NCI-H1105 (cell line): ENCODE measurements at regions not wholly inside any gene's neighbourhood (a gene's known extent, or its start where the extent isn't known, plus 50 kb on each side); places are given as distances from the start of the nearest gene placed in this dataset.
"Not testable (repeated sequence)": the region's sequence is repeated elsewhere in the genome, so short reads cannot be mapped to it uniquely, and the experiment has no call there.

ENCODE experiments used
- DNase-seq: peaks from one replicate; lab custom pipeline; 2025; lab: John Stamatoyannopoulos, UW

DNA sequence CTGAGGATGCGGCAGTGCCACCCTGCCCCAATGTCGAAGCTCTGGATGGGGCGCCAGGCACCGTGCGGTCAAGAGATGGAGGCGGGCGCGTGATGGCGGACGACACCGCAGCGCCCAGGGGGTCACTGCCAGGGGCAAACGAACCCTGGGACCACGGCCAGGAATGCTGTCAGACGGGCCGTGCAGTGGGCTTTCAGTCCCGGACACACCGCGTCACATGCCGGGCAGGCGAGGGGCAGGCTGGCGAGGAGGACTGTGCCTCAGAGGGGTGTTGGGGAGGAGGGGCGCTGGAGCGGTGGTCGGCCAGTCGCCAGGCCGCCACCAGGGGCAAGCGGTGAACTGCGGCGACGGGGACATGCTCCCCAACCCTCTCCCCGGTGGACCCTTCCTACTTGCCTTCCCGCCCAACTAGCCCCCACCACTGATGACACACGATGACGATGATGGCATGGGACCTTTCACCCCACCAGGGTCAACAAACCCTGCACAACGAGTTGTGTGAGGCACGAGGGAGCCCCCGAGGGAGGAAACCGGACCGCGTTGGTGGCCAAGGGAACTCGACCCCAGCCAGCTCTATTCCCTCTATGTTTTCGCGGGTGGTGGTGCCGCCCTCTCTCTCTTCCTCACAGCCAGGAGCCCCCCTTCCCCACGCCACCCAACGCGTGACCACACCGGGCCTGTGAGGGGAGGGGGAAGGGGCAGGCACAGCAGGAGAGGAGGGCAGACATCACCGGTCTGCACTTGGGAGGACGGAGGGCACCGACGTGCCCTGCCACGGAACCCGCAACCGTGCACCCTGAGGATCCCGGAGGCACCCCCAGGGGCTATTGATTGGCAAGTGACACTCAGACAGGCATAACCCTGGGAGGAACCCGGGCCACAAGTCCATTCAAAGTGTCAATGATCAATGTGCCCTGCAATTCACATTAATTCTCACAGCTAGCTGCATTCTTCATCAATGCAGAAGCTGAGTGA is 1960.9 kb upstream of the DEFB115 start:
- no peak for DNase-seq

- no peak for DNase-seq
Observed at GRCh38 chr20:29297411-29298270, 1959.8 kb upstream of the DEFB115 start.

DNA sequence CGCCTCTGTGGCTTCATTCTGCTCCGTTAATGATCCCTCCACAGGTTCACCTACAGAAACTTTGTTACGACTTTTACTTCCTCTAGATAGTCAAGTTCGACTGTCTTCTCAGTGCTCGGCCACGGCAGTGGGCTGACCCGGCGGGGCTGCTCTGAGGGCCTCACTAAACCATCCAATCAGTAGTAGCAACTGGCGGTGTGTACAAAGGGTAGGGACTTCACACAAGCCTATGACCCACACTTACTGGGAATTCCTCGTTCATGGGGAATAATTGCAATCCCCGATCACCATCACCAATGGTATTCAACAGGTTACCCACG is 1959.2 kb upstream of the DEFB115 start:
- DNase-seq = no peak

GRCh38 chr20:29298759-29299613 is 1958.5 kb upstream of the DEFB115 start:
- DNase-seq = no peak

- DNase-seq = no peak
Observed at GRCh38 chr20:29299811-29300578, 1957.5 kb upstream of the DEFB115 start.

GRCh38 chr20:29300579-29301551 is 1956.6 kb upstream of the DEFB115 start:
- DNase-seq = no peak

DNA sequence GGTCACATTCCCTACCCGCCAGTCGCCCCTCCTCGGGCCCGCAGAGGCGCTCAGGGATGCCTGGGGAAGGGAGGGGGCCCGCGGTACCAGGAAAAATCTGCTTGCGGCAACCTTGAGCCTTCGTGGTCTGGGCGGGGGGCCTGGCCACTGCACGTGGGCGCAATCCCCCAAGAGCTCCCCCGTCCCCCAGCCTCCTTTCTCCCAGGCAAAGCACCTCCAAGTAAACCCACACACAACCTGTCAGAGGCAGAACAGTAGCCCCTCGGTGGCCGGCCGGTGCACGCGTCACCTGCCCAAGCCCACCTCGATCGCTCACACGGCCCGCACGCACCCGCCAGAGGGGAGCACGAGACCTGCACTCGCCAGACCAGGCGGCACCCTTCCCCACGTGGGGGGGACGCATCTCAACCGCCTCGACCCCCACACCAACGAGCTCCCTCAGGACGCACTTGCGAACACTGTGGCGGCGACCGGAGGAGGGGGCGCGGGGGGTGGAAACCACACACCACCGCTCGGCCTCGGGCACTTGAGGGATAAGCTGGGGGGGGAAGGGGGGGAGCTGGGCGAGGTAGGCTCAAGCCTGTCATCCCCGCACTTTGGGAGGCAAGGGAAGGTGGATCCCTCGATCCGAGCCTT is 1955.7 kb upstream of the DEFB115 start:
- DNase-seq = no peak

- no peak for DNase-seq
Observed at GRCh38 chr20:29302979-29303644, 1954.4 kb upstream of the DEFB115 start.

- no peak for DNase-seq
Observed at GRCh38 chr20:29306390-29307072, 1950.9 kb upstream of the DEFB115 start.

GRCh38 chr20:29307484-29307883 is 1950.0 kb upstream of the DEFB115 start:
- DNase-seq = not testable (repeated sequence)

DNA sequence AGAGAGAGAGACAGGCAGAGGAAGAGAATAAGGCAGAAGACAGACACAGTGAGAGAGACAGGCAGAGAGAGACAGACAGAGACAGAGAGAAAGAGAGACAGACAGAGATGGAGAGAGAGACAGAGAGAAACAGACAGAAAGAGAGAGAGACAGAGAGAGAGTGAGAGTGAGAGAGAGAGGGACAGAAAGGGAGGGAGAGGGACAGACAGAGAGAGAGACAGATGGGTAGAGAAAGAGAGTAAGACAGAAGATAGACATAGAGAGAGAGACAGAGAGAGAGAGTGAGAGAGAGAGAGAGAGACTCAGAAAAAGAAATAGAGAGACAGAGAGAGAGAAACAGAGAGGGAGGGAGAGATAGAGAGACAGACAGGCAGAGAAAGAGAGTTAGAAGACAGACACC is 1948.5 kb upstream of the DEFB115 start:
- DNase-seq = not testable (repeated sequence)

DNA sequence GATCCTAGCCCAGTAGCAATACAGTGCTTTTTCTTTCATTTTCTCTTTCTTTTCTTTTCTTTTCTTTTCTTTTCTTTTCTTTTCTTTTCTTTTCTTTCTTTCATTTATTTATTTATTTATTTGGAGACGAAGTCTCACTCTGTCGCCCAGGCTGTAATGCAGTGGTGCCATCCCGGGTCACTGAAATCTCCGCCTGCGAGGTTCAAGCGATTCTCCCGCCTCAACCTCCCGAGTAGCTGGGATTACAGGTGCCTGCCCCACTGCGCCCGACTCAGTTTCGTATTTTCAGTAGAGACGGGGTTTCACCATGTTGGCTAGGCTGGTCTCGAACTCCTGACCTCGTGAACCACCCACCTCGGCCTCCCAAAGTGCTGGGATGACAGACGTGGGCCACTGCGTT is 1948.0 kb upstream of the DEFB115 start:
- DNase-seq = not testable (repeated sequence)

GRCh38 chr20:29311046-29311445 is 1946.4 kb upstream of the DEFB115 start:
- not testable (repeated sequence) for DNase-seq

GRCh38 chr20:29312679-29313078 is 1944.8 kb upstream of the DEFB115 start:
- DNase-seq = not testable (repeated sequence)

DNA sequence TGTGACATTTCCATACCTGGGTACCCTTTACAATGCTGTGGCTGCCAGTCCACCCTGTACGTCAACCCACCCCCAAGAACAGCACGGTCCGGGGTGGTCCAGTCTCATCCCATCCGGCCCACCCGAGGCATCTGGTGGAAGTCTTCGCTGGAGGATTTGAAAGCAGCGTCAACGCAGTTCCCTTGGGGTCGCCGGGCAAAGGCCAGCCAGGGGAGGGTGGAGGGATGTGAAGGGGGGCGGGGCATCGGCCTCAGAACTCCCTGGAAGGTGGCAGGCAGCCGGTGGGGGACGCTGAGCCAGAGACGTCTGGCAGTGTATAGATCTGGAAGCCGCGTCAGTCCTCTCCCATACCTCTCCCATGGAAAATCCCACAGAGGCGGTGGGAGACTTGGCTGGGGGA is 1944.0 kb upstream of the DEFB115 start:
- DNase-seq = no peak

- DNase-seq = no peak
Observed at GRCh38 chr20:29314294-29314693, 1943.2 kb upstream of the DEFB115 start.

DNA sequence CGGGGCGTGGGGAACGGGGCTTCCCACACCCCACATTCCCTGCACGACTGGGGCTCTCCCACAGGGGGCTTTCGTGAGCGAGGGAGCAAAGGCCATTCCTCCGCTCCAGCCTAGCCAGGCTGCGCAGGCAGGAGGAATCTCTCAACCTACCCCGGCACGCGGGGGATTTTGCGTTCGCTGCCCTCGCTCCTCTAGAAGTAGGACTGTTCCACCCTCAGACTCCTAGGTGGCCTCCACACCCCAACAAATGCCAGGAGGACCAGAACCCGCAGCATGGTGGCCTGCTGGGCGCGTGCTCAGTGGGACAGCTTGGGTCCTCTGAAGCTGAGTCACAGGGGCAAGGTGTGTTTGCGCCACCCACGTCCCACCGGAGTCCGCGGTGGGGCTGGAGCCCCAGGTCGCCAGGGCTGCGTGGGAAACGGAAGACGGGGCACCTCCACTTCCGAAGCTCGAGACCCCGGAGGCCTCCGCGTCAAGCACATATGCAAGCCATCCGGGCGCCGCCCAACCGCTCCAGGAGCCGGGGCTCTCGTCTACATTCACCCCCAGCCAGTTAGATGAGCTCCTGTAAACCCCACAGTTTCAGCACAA is 1938.5 kb upstream of the DEFB115 start:
- DNase-seq = no peak

DNA sequence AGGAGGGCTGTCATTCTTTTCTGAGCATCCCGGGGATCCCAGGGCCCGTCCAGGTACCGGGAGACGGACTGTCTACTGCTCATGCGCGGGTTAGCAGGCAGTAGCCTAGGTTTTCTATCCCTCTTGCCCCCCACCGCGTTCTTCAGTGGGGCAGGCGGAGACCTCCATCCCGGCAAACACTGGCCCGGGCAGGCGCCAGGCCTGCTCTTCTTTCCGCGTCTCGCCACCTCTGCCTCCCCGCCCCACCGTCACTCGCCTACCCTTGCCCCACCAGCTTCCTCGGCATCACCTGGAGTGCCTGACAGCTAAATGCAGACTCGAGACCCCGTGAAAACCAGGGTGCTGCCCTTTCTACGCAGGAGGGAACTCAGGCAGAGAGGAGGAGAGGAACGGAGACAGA is 1937.7 kb upstream of the DEFB115 start:
- no peak for DNase-seq
